Hepatocyte (in vitro differentiated cells): ENCODE measurements at regions not wholly inside any gene's neighbourhood (a gene's known extent, or its start where the extent isn't known, plus 50 kb on each side); places are given as distances from the start of the nearest gene placed in this dataset.

Experiments
- DNase-seq: peaks from one replicate; pipeline ENCODE4 v3.0.0-alpha.2; 2016; ENCODE audit warnings: low spot score
- H2AFZ ChIP-seq: fragments of 200-600 bp; sonication (generic); 2 replicates; pipeline ENCODE4 v1.6.0; 2016; ENCODE audit warnings: antibody characterized with exemption, mild to moderate bottlenecking
- H3K27ac ChIP-seq: fragments of 200-600 bp; sonication (generic); 2 replicates; pipeline ENCODE4 v1.5.1; 2016; ENCODE audit warnings: mild to moderate bottlenecking
- H3K27me3 ChIP-seq: fragments of 200-600 bp; sonication (generic); 2 replicates; pipeline ENCODE4 v1.6.1; 2016
- H3K36me3 ChIP-seq: fragments of 200-600 bp; sonication (generic); replicated peaks from 2 replicates; pipeline ENCODE4 v1.5.1; 2016; ENCODE audit warnings: low read depth; ENCODE audit not compliant: insufficient read depth
- H3K4me1 ChIP-seq: fragments of 200-600 bp; sonication (generic); 2 replicates; pipeline ENCODE4 v1.5.1; 2016; ENCODE audit warnings: mild to moderate bottlenecking, moderate library complexity; ENCODE audit not compliant: insufficient read depth
- H3K4me2 ChIP-seq: fragments of 200-600 bp; sonication (generic); 2 replicates; pipeline ENCODE4 v1.6.0; 2016
- H3K4me3 ChIP-seq: fragments of 200-600 bp; sonication (generic); 2 replicates; pipeline ENCODE4 v1.5.1; 2016; ENCODE audit warnings: mild to moderate bottlenecking
- H3K79me2 ChIP-seq: fragments of 200-600 bp; sonication (generic); 2 replicates; pipeline ENCODE4 v1.6.0; 2017; ENCODE audit warnings: mild to moderate bottlenecking
- H3K9me2 ChIP-seq: fragments of 200-600 bp; sonication (generic); replicated peaks from 2 replicates; pipeline ENCODE4 v1.6.0; 2017; ENCODE audit warnings: mild to moderate bottlenecking; ENCODE audit not compliant: insufficient read depth
- H3K9me3 ChIP-seq: fragments of 200-600 bp; sonication (generic); 2 replicates; pipeline ENCODE4 v1.5.1; 2016; ENCODE audit warnings: low read depth, mild to moderate bottlenecking
- H4K20me1 ChIP-seq: fragments of 200-600 bp; sonication (generic); 2 replicates; pipeline ENCODE4 v1.6.0; 2016; ENCODE audit warnings: mild to moderate bottlenecking; ENCODE audit not compliant: insufficient read depth, poor library complexity, severe bottlenecking
- CTCF ChIP-seq: fragments of 200-600 bp; sonication (generic); IDR thresholded peaks from 2 replicates; pipeline ENCODE4 v1.5.1; 2016; ENCODE audit warnings: antibody characterized with exemption, mild to moderate bottlenecking; ENCODE audit not compliant: poor library complexity
- EZH2 ChIP-seq: fragments of 200-600 bp; sonication (generic); IDR thresholded peaks from 2 replicates; pipeline ENCODE4 v1.6.1; 2016; ENCODE audit warnings: antibody characterized with exemption, mild to moderate bottlenecking, borderline replicate concordance
- EZH2phosphoT487 ChIP-seq: fragments of 200-600 bp; sonication (generic); IDR thresholded peaks from one replicate; pipeline ENCODE4 v1.6.1; 2018; ENCODE audit warnings: antibody characterized with exemption, mild to moderate bottlenecking, low read depth, moderate library complexity; ENCODE audit not compliant: unreplicated experiment, severe bottlenecking
- WGBS: methylation state at CpG from one replicate; pipeline ENCODE4 v1.1.6; 2016; ENCODE audit warnings: low lambda C conversion rate; ENCODE audit errors: missing lambda C conversion rate; 5-methylcytosine and 5-hydroxymethylcytosine counted together

- Histone ChIP-seq H2AFZ (no peak overlapping the region), H3K79me2 (no peaks in the 10 kb centered on the region)
- TF ChIP-seq EZH2phosphoT487 (no peak), CTCF (no peak)
Observed at GRCh38 chr1:82478916-82479315, 678.2 kb downstream of the ADGRL2 start.

GRCh38 chr1:82472489-82473131, 671.9 kb downstream of the ADGRL2 start:
- no peak overlapping the region for H3K27ac ChIP-seq
- H3K27me3 ChIP-seq = no peaks in the 10 kb centered on the region
- H3K79me2 ChIP-seq = no peaks in the 10 kb centered on the region
- no peaks in the 10 kb centered on the region for H3K9me3 ChIP-seq
- no peaks in the 10 kb centered on the region for H4K20me1 ChIP-seq
- H3K4me2 ChIP-seq = no peak overlapping the region
- no peak overlapping the region for H3K4me3 ChIP-seq
- WGBS = 97% methylated on average over 2 of the region's 2 CpGs
- no peak overlapping the region for H2AFZ ChIP-seq
- no peaks in the 10 kb centered on the region for H3K4me1 ChIP-seq
- DNase-seq = no peak
- no peaks in the 10 kb centered on the region for H3K36me3 ChIP-seq
- H3K9me2 ChIP-seq = no peaks in the 10 kb centered on the region
- TF ChIP-seq CTCF (no peak), EZH2phosphoT487 (no peak), EZH2 (no peak)

More at GRCh38 chr1:82478916-82479315, 678.2 kb downstream of the ADGRL2 start:
- Histone ChIP-seq H3K4me2 (no peak overlapping the region), H3K4me1 (no peaks in the 10 kb centered on the region), H3K36me3 (no peaks in the 10 kb centered on the region), H3K27ac (no peak overlapping the region), H3K27me3 (no peaks in the 10 kb centered on the region), H3K9me3 (no peaks in the 10 kb centered on the region), H3K9me2 (no peaks in the 10 kb centered on the region), H3K4me3 (no peak overlapping the region), H4K20me1 (no peaks in the 10 kb centered on the region)
- WGBS = 86% methylated on average over 3 of the region's 3 CpGs
- DNase-seq = no peak

- DNase-seq = no peak
- H3K79me2 ChIP-seq = no peaks in the 10 kb centered on the region
- H3K4me3 ChIP-seq = no peak overlapping the region
- no peak overlapping the region for H2AFZ ChIP-seq
- H3K9me3 ChIP-seq = no peaks in the 10 kb centered on the region
- no peaks in the 10 kb centered on the region for H3K36me3 ChIP-seq
- TF ChIP-seq CTCF (no peak), EZH2 (no peak), EZH2phosphoT487 (no peak)
- H3K9me2 ChIP-seq = no peaks in the 10 kb centered on the region
- 91% methylated on average over 1 of the region's 1 CpG for WGBS
- no peak overlapping the region for H3K4me2 ChIP-seq
- H4K20me1 ChIP-seq = no peaks in the 10 kb centered on the region
- H3K4me1 ChIP-seq = no peaks in the 10 kb centered on the region
- H3K27ac ChIP-seq = no peak overlapping the region
- no peaks in the 10 kb centered on the region for H3K27me3 ChIP-seq
Observed at GRCh38 chr1:82466891-82467290, 666.2 kb downstream of the ADGRL2 start.

GRCh38 chr1:82466416-82466815, 665.7 kb downstream of the ADGRL2 start:
- Histone ChIP-seq H4K20me1 (no peaks in the 10 kb centered on the region), H3K36me3 (no peaks in the 10 kb centered on the region), H3K27ac (no peak overlapping the region), H3K9me2 (no peaks in the 10 kb centered on the region), H2AFZ (no peak overlapping the region), H3K27me3 (no peaks in the 10 kb centered on the region), H3K79me2 (no peaks in the 10 kb centered on the region), H3K9me3 (no peaks in the 10 kb centered on the region), H3K4me1 (no peaks in the 10 kb centered on the region), H3K4me2 (no peak overlapping the region), H3K4me3 (no peak overlapping the region)
- DNase-seq = no peak
- no peak for TF ChIP-seq CTCF
- no peak for TF ChIP-seq EZH2phosphoT487
- TF ChIP-seq EZH2 = no peak
